SK-N-SH (cell line): ENCODE measurements at regions not wholly inside any gene's neighbourhood (a gene's known extent, or its start where the extent isn't known, plus 50 kb on each side); places are given as distances from the start of the nearest gene placed in this dataset.

Experiments used
- MXI1 ChIP-seq: IDR thresholded peaks from 2 replicates; pipeline ENCODE4 v1.6.1; 2012; ENCODE audit warnings: mild to moderate bottlenecking, low read depth, low read length, improper control_type of control experiment
- POLR2AphosphoS5 ChIP-seq: IDR thresholded peaks from 2 replicates; pipeline ENCODE4 v1.6.1; 2012; ENCODE audit warnings: low read depth, low read length
- RAD21 ChIP-seq: IDR thresholded peaks from 2 replicates; pipeline ENCODE4 v1.6.1; 2012; ENCODE audit warnings: mild to moderate bottlenecking, low read length
- YY1 ChIP-seq: IDR thresholded peaks from 2 replicates; pipeline ENCODE4 v1.4.0; 2012; ENCODE audit warnings: low read depth, mild to moderate bottlenecking
- TF ChIP-seq, protein P1 (sequence below): fragments of 200-600 bp; sonication (generic); IDR thresholded peaks from 2 replicates; pipeline ENCODE4 v1.6.1; 2017; ENCODE audit warnings: antibody characterized with exemption, mild to moderate bottlenecking, moderate library complexity
- TF ChIP-seq, protein P2 (sequence below): IDR thresholded peaks from 2 replicates; pipeline ENCODE4 v1.6.1; 2012; ENCODE audit warnings: mild to moderate bottlenecking, low read depth, low read length, moderate library complexity
- TF ChIP-seq, protein P3 (sequence below): IDR thresholded peaks from 2 replicates; pipeline ENCODE4 v1.4.0; 2012; ENCODE audit warnings: low read depth

DNA sequence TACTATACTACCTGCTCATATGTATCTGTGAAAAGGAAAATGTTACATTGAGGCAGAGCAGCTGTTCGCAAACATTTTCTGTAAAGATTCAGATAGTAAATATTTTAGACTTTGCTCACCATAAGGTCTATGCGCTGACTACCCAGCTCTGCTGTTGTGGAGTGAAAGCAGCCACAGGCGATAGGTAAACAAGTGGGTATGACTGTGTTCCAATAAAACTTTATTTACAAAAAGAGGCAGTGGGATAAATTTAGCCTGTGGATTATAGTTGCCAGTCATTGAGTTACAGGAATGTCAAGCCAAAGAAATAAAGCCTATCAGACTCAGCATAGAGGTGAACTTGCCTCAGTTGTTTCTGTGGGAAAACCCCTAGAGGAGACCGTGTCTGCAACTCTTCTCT is 487.7 kb upstream of the API5 start:
- no peak for TF ChIP-seq POLR2AphosphoS5
- TF ChIP-seq, protein P1, sequence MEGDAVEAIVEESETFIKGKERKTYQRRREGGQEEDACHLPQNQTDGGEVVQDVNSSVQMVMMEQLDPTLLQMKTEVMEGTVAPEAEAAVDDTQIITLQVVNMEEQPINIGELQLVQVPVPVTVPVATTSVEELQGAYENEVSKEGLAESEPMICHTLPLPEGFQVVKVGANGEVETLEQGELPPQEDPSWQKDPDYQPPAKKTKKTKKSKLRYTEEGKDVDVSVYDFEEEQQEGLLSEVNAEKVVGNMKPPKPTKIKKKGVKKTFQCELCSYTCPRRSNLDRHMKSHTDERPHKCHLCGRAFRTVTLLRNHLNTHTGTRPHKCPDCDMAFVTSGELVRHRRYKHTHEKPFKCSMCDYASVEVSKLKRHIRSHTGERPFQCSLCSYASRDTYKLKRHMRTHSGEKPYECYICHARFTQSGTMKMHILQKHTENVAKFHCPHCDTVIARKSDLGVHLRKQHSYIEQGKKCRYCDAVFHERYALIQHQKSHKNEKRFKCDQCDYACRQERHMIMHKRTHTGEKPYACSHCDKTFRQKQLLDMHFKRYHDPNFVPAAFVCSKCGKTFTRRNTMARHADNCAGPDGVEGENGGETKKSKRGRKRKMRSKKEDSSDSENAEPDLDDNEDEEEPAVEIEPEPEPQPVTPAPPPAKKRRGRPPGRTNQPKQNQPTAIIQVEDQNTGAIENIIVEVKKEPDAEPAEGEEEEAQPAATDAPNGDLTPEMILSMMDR, result no peak
- TF ChIP-seq, protein P2, sequence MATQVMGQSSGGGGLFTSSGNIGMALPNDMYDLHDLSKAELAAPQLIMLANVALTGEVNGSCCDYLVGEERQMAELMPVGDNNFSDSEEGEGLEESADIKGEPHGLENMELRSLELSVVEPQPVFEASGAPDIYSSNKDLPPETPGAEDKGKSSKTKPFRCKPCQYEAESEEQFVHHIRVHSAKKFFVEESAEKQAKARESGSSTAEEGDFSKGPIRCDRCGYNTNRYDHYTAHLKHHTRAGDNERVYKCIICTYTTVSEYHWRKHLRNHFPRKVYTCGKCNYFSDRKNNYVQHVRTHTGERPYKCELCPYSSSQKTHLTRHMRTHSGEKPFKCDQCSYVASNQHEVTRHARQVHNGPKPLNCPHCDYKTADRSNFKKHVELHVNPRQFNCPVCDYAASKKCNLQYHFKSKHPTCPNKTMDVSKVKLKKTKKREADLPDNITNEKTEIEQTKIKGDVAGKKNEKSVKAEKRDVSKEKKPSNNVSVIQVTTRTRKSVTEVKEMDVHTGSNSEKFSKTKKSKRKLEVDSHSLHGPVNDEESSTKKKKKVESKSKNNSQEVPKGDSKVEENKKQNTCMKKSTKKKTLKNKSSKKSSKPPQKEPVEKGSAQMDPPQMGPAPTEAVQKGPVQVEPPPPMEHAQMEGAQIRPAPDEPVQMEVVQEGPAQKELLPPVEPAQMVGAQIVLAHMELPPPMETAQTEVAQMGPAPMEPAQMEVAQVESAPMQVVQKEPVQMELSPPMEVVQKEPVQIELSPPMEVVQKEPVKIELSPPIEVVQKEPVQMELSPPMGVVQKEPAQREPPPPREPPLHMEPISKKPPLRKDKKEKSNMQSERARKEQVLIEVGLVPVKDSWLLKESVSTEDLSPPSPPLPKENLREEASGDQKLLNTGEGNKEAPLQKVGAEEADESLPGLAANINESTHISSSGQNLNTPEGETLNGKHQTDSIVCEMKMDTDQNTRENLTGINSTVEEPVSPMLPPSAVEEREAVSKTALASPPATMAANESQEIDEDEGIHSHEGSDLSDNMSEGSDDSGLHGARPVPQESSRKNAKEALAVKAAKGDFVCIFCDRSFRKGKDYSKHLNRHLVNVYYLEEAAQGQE, result no peak
- no peak for TF ChIP-seq YY1
- TF ChIP-seq, protein P3, sequence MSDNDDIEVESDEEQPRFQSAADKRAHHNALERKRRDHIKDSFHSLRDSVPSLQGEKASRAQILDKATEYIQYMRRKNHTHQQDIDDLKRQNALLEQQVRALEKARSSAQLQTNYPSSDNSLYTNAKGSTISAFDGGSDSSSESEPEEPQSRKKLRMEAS, result no peak
- TF ChIP-seq MXI1, result no peak
- TF ChIP-seq RAD21, result no peak
